SK-N-MC (cell line): ENCODE measurements at regions not wholly inside any gene's neighbourhood (a gene's known extent, or its start where the extent isn't known, plus 50 kb on each side); places are given as distances from the start of the nearest gene placed in this dataset.

Experiments used
- EZH2 ChIP-seq: fragments of 200-600 bp; sonication (generic); IDR thresholded peaks from one replicate; pipeline ENCODE4 v1.6.1; 2017; ENCODE audit warnings: antibody characterized with exemption
- FOXP2 ChIP-seq: optimal IDR thresholded peaks from 2 replicates; pipeline ENCODE3; 2011; ENCODE audit warnings: mild to moderate bottlenecking, moderate library complexity; ENCODE audit not compliant: insufficient read depth; ENCODE audit errors: extremely low read length, control extremely low read depth
- POLR2AphosphoS5 ChIP-seq: IDR thresholded peaks from 2 replicates; pipeline ENCODE4 v1.6.1; 2012; ENCODE audit warnings: mild to moderate bottlenecking, low read depth, low read length, borderline replicate concordance

GRCh38 chr13:80164462-80164861 lies 176.5 kb downstream of the SPRY2 start:
- TF ChIP-seq EZH2 (no peak), POLR2AphosphoS5 (no peak), FOXP2 (no peak)
